ENCODE measurements at regions not wholly inside any gene's neighbourhood (a gene's known extent, or its start where the extent isn't known, plus 50 kb on each side); places are given as distances from the start of the nearest gene placed in this dataset.

DNA sequence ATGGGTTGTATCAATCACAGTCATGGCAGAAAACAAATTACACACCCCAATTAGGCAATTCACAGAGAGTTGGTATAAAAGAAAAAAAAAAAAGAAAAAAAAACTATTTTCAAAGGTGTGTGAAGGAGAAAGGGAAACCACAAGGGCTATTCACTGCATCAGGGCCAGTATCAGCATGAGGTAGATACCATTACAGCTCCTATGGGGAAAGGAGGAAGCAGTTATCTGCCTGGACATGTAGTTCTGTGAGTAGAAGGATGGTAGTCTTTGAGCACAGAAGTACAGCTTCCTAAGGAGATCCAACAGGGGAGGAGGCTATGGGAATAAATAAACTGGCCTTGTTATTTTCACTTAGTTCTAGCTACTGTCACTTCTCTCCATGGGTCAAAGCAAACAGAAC lies 746.1 kb downstream of the LUZP2 start:
- TF ChIP-seq POLR2A (IDR thresholded peaks at IDR 0.05) = no peak
- TF ChIP-seq, protein P1, sequence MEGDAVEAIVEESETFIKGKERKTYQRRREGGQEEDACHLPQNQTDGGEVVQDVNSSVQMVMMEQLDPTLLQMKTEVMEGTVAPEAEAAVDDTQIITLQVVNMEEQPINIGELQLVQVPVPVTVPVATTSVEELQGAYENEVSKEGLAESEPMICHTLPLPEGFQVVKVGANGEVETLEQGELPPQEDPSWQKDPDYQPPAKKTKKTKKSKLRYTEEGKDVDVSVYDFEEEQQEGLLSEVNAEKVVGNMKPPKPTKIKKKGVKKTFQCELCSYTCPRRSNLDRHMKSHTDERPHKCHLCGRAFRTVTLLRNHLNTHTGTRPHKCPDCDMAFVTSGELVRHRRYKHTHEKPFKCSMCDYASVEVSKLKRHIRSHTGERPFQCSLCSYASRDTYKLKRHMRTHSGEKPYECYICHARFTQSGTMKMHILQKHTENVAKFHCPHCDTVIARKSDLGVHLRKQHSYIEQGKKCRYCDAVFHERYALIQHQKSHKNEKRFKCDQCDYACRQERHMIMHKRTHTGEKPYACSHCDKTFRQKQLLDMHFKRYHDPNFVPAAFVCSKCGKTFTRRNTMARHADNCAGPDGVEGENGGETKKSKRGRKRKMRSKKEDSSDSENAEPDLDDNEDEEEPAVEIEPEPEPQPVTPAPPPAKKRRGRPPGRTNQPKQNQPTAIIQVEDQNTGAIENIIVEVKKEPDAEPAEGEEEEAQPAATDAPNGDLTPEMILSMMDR (IDR thresholded peaks at IDR 0.05) = no peak
- no peak for TF ChIP-seq POLR2AphosphoS5 (IDR thresholded peaks at IDR 0.05; ENCODE audit: insufficient read depth in 1 of 2, low read depth in 1 of 2)

Data from vagina (tissue), 2 donors.